ENCODE measurements at regions not wholly inside any gene's neighbourhood (a gene's known extent, or its start where the extent isn't known, plus 50 kb on each side); places are given as distances from the start of the nearest gene placed in this dataset.

- WGBS, 2 donors, result 83 to 89% methylated on average over 2 to 5 of the region's 5 CpGs
- TF ChIP-seq CTCF (IDR thresholded peaks at IDR 0.05) (no peak), POLR2A (IDR thresholded peaks at IDR 0.05) (no peak)
Measured at GRCh38 chr19:28655054-28655453, 557.9 kb downstream of the UQCRFS1 start.

GRCh38 chr19:28652765-28653164 is 560.2 kb downstream of the UQCRFS1 start:
- no peak for DNase-seq
- intact Hi-C loops (cut with DNase I), result no loop called here
- no peaks in the 10 kb centered on the region for H3K27me3 ChIP-seq
- peak overlapping the region in 1 of 4 donors; percentile 8 for H3K27ac ChIP-seq
- 61 to 67% methylated on average over 3 of the region's 3 CpGs for WGBS, 2 donors
- no peak overlapping the region for H3K4me3 ChIP-seq
- no peaks in the 10 kb centered on the region for H3K36me3 ChIP-seq (replicated peaks in 1 of 2; ENCODE audit: insufficient read depth in 1 of 2, low read depth in 2 of 2)
- ATAC-seq, result no peak
- peaks cover 0 to 10% (median 0%) of the 10 kb centered on the region in 3 donors for H3K9me3 ChIP-seq
- no peaks in the 10 kb centered on the region for H3K4me1 ChIP-seq
- TF ChIP-seq CTCF (IDR thresholded peaks at IDR 0.05) (no peak), POLR2A (IDR thresholded peaks at IDR 0.05) (no peak)

More at GRCh38 chr19:28655054-28655453, 557.9 kb downstream of the UQCRFS1 start:
- no peak for DNase-seq
- Histone ChIP-seq H3K27me3 (no peaks in the 10 kb centered on the region), H3K4me1 (no peaks in the 10 kb centered on the region), H3K4me3 (no peak overlapping the region), H3K9me3 (peaks cover 0 to 10% (median 0%) of the 10 kb centered on the region in 3 donors), H3K27ac (no peak overlapping the region), H3K36me3 (replicated peaks in 1 of 2; ENCODE audit: insufficient read depth in 1 of 2, low read depth in 2 of 2) (no peaks in the 10 kb centered on the region)
- no peak for ATAC-seq
- intact Hi-C loops (cut with DNase I), result no loop called here

GRCh38 chr19:28646629-28647028 is 566.3 kb downstream of the UQCRFS1 start:
- H3K4me1 ChIP-seq, result peaks cover 34% of the 10 kb centered on the region
- H3K27ac ChIP-seq, result no peak overlapping the region
- ATAC-seq, result no peak

GRCh38 chr19:28644169-28644775 is 568.7 kb downstream of the UQCRFS1 start:
- DNase-seq (peak in 1 of 4 donors; percentile 6), ATAC-seq (peak; percentile 55)
- Histone ChIP-seq H3K36me3 (replicated peaks in 1 of 2; ENCODE audit: insufficient read depth in 1 of 2, low read depth in 2 of 2) (no peaks in the 10 kb centered on the region), H3K4me1 (peaks cover 41% of the 10 kb centered on the region), H3K4me3 (no peak overlapping the region), H3K27me3 (no peaks in the 10 kb centered on the region), H3K27ac (peak overlapping the region; percentile 2 to 70 (median 59)), H3K9me3 (no peaks in the 10 kb centered on the region)
- TF ChIP-seq POLR2A (IDR thresholded peaks at IDR 0.05) (no peak), CTCF (IDR thresholded peaks at IDR 0.05) (no peak)
- WGBS, 2 donors, result 12 to 13% methylated on average over 4 of the region's 4 CpGs
- intact Hi-C loops (cut with DNase I), result no loop called here

More at GRCh38 chr19:28646629-28647028, 566.3 kb downstream of the UQCRFS1 start:
- H3K27me3 ChIP-seq, result no peaks in the 10 kb centered on the region
- H3K36me3 ChIP-seq (replicated peaks in 1 of 2; ENCODE audit: insufficient read depth in 1 of 2, low read depth in 2 of 2), result no peaks in the 10 kb centered on the region
- H3K9me3 ChIP-seq, result no peaks in the 10 kb centered on the region
- H3K4me3 ChIP-seq, result no peak overlapping the region
- TF ChIP-seq CTCF (IDR thresholded peaks at IDR 0.05) (no peak), POLR2A (IDR thresholded peaks at IDR 0.05) (no peak)
- no peak for DNase-seq
- intact Hi-C loops (cut with DNase I), result no loop called here
- 58 to 63% methylated on average over 6 of the region's 6 CpGs for WGBS, 2 donors
